ENCODE measurements at regions not wholly inside any gene's neighbourhood (a gene's known extent, or its start where the extent isn't known, plus 50 kb on each side); places are given as distances from the start of the nearest gene placed in this dataset.

- H3T11ph ChIP-seq (ENCODE audit: low read length), result no peak overlapping the region
- H3K36me3 Mint-ChIP-seq (ENCODE audit: insufficient read depth in 1 of 3, low read depth in 3 of 3), result no peaks in the 10 kb centered on the region
- H3K56ac ChIP-seq (ENCODE audit: insufficient read length, low read depth, low read length), result no peak overlapping the region
- H2BK12ac ChIP-seq (ENCODE audit: insufficient read length, low read depth, low read length), result no peak overlapping the region
- no peak overlapping the region for H3K4me3 Mint-ChIP-seq
- no peak overlapping the region for H2AK5ac ChIP-seq (ENCODE audit: insufficient read length, low read length)
- H3K9ac ChIP-seq (ENCODE audit: extremely low read depth, insufficient read length, low read length), result no peak overlapping the region
- no peak overlapping the region for H2AFZ ChIP-seq (ENCODE audit: low read length)
- no peaks in the 10 kb centered on the region for H3K79me2 ChIP-seq (ENCODE audit: insufficient read depth, low read length)
- H4K5ac ChIP-seq (ENCODE audit: insufficient read length, low read depth, low read length), result no peak overlapping the region
- H3K27ac ChIP-seq (ENCODE audit: insufficient read length, low read depth, low read length), result no peak overlapping the region
- WGBS (ENCODE audit: extremely low coverage, insufficient read length, low lambda C conversion rate), result no CpG with 5 or more reads among the region's 6 CpGs
- H3K4me1 ChIP-seq (ENCODE audit: insufficient read depth, low read length), result 0 out of 2 replicates have a peak, but pooled peaks cover 3% of the 10 kb centered on the region
- H2BK120ac ChIP-seq (ENCODE audit: low read depth, low read length, poor library complexity, severe bottlenecking), result no peak overlapping the region
- H3K79me1 ChIP-seq (ENCODE audit: insufficient read depth, low read depth, low read length, poor library complexity, severe bottlenecking), result no peaks in the 10 kb centered on the region
- no peak overlapping the region for H4K91ac ChIP-seq (ENCODE audit: insufficient read length, low read depth, low read length)
- H3K18ac ChIP-seq (ENCODE audit: insufficient read length, low read depth, low read length), result no peak overlapping the region
- H3K27me3 ChIP-seq (ENCODE audit: insufficient read depth, low read length), result no peaks in the 10 kb centered on the region
- no peak overlapping the region for H3K4me2 ChIP-seq (ENCODE audit: insufficient read depth, insufficient read length, low read length)
- peaks cover 8 to 12% of the 10 kb centered on the region in 2 experiments for H3K4me1 Mint-ChIP-seq
- no peak for DNase-seq
- no peaks in the 10 kb centered on the region for H3K23me2 ChIP-seq (ENCODE audit: insufficient read length, low read depth, low read length, poor library complexity, severe bottlenecking)
- no peak overlapping the region for H2BK15ac ChIP-seq (ENCODE audit: low read depth, low read length)
- no peaks in the 10 kb centered on the region for H3K27me3 Mint-ChIP-seq (ENCODE audit: low read depth)
- H2BK5ac ChIP-seq (ENCODE audit: insufficient read length, low read length), result no peak overlapping the region
- no peak overlapping the region for H3K14ac ChIP-seq (ENCODE audit: insufficient read depth, low read length)
- H4K8ac ChIP-seq (replicated peaks; ENCODE audit: insufficient read length, low read depth, low read length), result no peak overlapping the region
- no peak overlapping the region for H2BK20ac ChIP-seq (ENCODE audit: low read depth, low read length, poor library complexity, severe bottlenecking)
- TF ChIP-seq CTCF (conservative IDR thresholded peaks at IDR 0.05), result no peak
- H4K20me1 ChIP-seq (ENCODE audit: control insufficient read depth, insufficient read depth, insufficient read length), result no peaks in the 10 kb centered on the region
- no peak overlapping the region for H3K27ac Mint-ChIP-seq
- no peaks in the 10 kb centered on the region for H3K9me3 ChIP-seq (ENCODE audit: control insufficient read depth, low read depth, low read length)
- no peak overlapping the region for H3K23ac ChIP-seq (ENCODE audit: insufficient read length, low read depth, low read length)
- H3K4ac ChIP-seq (ENCODE audit: low read depth, low read length), result no peak overlapping the region
- H3K9me3 Mint-ChIP-seq, result no peaks in the 10 kb centered on the region
Measured at GRCh38 chr12:89825591-89826449, 117.2 kb upstream of the ATP2B1 start.

All from H9 (cell line).